ENCODE measurements at regions not wholly inside any gene's neighbourhood (a gene's known extent, or its start where the extent isn't known, plus 50 kb on each side); places are given as distances from the start of the nearest gene placed in this dataset.

DNA sequence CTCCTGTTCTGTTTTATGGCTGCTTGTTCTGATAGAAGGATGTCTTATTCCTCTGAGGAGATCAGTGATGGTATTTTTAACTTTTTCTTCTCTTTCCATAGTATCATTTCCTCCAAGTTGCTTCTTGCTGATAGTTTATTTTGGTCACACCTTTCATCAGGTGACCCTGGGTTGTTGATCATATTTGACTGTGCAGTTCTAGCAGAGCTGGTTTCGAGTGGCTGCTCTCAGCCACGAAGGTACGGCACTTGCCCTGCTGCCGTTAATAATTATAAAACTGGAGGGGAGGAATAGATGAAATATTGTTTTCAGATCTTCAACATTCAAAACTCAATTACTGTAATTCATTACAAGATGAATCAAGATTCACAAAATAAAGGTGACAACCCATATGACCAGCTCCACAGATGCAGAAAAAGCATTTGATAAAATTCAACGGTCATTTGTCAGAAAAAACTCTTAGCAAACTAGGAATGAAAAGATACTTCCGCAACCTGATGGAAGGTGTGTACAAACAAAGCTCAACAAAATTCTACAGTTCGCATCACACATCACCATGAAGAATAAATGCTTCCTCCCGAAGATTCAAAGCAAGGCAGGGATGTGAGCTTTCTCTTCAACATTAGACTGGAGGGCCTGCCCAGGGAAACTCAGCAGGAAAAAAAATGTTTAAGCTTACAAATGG lies 59.2 kb upstream of the RTL6 start:
- DNase-seq (ENCODE audit: low read depth, low spot score) = no peak

DNA sequence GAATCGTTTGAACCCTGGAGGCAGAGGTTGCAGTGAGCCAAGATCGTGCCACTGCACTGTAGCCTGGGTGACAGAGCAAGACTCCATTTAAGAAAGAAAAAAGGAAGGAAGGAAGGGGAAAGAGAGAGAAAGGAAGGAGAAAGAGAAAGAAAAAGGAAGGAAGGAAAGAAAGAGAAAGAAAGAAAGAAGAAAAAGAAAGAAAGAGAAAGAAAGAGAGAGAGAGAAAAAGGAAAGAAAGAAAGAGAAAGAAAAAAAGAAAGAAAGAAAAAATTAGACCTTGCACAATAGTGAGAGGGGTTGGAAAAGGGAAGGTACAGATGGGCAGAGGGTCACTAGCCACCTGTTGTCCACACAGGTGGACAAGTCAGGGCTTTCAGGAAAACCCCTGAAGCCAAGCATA lies 57.6 kb upstream of the RTL6 start:
- DNase-seq (ENCODE audit: low read depth, low spot score) = no peak

DNA sequence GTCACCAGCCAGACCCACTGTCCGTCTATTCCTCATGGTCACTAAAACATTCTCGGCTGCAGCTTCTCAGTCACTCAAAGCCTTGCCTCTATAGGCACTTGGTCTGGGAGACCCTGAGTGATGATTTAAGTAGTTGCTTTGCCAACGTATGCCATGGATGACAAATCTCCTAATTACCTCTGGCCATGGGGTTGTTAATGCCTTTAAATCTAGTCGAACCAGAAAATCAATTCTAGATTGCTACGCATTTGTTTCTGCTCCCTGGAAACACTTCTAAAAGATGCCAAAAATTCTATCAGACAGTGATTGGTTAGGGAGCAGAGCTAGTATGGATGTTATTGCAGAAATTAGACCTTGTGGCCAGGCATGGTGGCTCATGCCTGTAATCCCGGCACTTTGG lies 57.0 kb upstream of the RTL6 start:
- no peak for DNase-seq (ENCODE audit: low read depth, low spot score)

DNA sequence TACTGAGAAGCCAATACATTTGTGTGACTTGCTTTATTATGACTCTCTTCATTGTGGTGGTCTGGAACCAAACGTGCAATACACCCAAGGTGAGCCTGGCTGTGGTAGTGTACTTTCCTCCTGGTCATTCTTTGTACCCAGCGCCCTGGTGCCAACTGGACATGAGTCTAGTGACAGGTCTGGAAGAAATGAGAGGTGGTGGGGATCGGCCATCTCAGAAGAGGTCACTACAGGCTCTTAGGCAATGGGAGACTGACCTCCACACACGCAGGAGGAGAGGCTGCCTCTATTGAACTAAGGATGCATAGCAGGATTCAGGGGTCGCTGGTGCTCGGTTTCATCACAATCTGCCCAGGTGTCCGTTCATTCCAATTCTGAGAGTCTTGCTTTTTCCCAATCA lies 56.4 kb upstream of the RTL6 start:
- no peak for DNase-seq (ENCODE audit: low read depth, low spot score)

DNA sequence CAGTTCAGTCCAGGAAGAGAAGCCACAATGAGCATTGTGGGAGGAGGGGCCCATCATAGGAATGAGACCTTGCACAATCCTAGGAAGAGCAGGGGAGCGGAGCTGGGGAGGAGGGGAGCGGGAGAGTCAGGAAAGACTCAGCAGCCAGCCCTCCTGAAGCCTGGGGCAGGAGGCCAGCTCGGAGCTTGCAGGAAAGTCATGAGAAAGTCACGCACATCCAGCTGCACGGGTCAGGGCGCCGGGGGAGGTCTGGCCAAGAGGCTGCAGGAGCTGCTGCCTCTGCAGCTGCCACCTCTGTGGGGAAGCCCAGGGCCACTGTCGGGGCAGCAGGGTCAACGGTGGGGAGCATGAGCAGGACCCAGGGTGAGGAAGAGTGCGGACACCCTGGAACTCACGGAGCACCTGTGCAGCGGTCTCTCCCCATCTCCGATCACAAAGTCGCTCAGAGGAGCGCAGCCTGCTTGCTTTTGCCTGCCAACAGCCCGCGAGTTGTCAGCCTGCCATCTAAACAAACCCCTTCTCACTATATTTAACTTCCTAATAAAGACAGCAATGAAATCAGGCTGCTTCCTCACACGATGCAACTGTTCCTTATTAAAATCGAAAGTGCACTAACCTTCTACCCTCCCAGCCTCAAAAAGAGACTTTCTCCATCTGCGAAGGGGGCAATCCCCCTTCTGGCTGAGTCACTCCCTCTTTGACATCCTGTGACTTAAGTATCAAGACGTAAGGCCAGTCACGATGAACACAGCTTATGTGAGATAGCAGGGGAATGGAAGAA lies 52.9 kb upstream of the RTL6 start:
- DNase-seq (ENCODE audit: low read depth, low spot score) = peak; percentile 67

DNA sequence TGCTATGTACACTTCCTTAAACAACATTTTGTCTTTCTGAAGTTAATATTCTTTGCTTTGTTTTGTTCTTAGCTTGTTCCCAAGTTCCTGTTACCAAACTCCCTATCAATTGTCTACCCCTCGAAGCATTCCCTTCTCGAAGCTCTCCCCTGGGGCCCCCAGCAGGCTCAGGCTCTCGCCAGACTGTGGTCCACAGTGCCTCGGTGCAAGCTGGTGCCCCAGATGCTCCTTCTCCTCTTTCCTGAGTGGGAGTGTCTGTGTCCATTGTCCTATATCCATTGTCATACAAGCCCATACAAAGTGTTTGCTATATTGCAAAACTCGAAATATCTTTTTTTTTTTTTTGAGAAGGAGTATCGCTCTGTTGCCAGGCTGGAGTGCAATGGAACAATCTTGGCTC lies 51.7 kb upstream of the RTL6 start:
- DNase-seq (ENCODE audit: low read depth, low spot score) = no peak

DNA sequence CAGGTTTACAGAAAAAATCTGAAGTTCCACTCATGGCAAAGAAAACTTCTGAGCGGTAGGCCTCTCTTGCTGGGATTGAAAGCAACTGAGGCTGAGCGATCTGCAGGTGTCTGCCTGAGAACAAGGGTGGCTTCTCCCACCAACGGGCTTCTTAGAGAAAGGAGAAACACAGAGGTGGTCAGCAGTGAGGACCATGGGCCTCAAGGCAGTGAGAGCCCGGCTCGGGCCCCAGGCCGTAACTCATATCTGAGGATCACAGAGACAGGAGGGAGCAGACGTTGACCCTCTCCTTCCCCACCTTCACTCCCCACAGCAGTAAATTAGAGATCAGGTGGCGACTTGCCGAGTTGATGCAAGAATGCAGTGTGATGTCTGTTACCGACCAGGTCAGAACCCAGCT lies 50.9 kb upstream of the RTL6 start:
- no peak for DNase-seq (ENCODE audit: low read depth, low spot score)
